ENCODE measurements at regions not wholly inside any gene's neighbourhood (a gene's known extent, or its start where the extent isn't known, plus 50 kb on each side); places are given as distances from the start of the nearest gene placed in this dataset.

- TF ChIP-seq ZNF331 (CRISPR knock-in tag; IDR thresholded peaks at IDR 0.05; ENCODE audit: low read depth) (no peak), EZH2phosphoT487 (IDR thresholded peaks at IDR 0.05; ENCODE audit: unreplicated experiment) (no peak), POLR2AphosphoS5 (IDR thresholded peaks at IDR 0.05; ENCODE audit: low read depth) (no peak), EZH2 (IDR thresholded peaks at IDR 0.05; ENCODE audit: low read depth, unreplicated experiment) (no peak), JUNB (IDR thresholded peaks at IDR 0.05; ENCODE audit: unreplicated experiment) (no peak), ZNF462 (CRISPR knock-in tag; IDR thresholded peaks at IDR 0.05) (no peak), NANOG (IDR thresholded peaks at IDR 0.05; ENCODE audit: borderline replicate concordance) (no peak), CREB1 (CRISPR knock-in tag; IDR thresholded peaks at IDR 0.05; ENCODE audit: low read depth) (no peak), ETS1 (IDR thresholded peaks at IDR 0.05) (no peak), STAT1 (IDR thresholded peaks at IDR 0.05; ENCODE audit: unreplicated experiment) (no peak)
- TF ChIP-seq, protein P1, sequence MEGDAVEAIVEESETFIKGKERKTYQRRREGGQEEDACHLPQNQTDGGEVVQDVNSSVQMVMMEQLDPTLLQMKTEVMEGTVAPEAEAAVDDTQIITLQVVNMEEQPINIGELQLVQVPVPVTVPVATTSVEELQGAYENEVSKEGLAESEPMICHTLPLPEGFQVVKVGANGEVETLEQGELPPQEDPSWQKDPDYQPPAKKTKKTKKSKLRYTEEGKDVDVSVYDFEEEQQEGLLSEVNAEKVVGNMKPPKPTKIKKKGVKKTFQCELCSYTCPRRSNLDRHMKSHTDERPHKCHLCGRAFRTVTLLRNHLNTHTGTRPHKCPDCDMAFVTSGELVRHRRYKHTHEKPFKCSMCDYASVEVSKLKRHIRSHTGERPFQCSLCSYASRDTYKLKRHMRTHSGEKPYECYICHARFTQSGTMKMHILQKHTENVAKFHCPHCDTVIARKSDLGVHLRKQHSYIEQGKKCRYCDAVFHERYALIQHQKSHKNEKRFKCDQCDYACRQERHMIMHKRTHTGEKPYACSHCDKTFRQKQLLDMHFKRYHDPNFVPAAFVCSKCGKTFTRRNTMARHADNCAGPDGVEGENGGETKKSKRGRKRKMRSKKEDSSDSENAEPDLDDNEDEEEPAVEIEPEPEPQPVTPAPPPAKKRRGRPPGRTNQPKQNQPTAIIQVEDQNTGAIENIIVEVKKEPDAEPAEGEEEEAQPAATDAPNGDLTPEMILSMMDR (conservative IDR thresholded peaks at IDR 0.05; ENCODE audit: low read depth in 2 of 2), result no peak
- TF ChIP-seq, protein P2, sequence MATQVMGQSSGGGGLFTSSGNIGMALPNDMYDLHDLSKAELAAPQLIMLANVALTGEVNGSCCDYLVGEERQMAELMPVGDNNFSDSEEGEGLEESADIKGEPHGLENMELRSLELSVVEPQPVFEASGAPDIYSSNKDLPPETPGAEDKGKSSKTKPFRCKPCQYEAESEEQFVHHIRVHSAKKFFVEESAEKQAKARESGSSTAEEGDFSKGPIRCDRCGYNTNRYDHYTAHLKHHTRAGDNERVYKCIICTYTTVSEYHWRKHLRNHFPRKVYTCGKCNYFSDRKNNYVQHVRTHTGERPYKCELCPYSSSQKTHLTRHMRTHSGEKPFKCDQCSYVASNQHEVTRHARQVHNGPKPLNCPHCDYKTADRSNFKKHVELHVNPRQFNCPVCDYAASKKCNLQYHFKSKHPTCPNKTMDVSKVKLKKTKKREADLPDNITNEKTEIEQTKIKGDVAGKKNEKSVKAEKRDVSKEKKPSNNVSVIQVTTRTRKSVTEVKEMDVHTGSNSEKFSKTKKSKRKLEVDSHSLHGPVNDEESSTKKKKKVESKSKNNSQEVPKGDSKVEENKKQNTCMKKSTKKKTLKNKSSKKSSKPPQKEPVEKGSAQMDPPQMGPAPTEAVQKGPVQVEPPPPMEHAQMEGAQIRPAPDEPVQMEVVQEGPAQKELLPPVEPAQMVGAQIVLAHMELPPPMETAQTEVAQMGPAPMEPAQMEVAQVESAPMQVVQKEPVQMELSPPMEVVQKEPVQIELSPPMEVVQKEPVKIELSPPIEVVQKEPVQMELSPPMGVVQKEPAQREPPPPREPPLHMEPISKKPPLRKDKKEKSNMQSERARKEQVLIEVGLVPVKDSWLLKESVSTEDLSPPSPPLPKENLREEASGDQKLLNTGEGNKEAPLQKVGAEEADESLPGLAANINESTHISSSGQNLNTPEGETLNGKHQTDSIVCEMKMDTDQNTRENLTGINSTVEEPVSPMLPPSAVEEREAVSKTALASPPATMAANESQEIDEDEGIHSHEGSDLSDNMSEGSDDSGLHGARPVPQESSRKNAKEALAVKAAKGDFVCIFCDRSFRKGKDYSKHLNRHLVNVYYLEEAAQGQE (IDR thresholded peaks at IDR 0.05; ENCODE audit: unreplicated experiment), result no peak
These were observed 83.7 kb upstream of the ARHGAP32 start for GRCh38 chr11:129275828-129276227.

Measured in GM23338 (cell line).